GM12873 (cell line): ENCODE measurements at regions not wholly inside any gene's neighbourhood (a gene's known extent, or its start where the extent isn't known, plus 50 kb on each side); places are given as distances from the start of the nearest gene placed in this dataset.

ENCODE experiments used
- TF ChIP-seq, protein P1 (sequence below): IDR thresholded peaks from 2 replicates; pipeline ENCODE4 v1.5.1; 2012; ENCODE audit warnings: low read depth, mild to moderate bottlenecking, moderate library complexity, low read length, control low read depth; ENCODE audit not compliant: insufficient read depth; ENCODE audit errors: missing control alignments

DNA sequence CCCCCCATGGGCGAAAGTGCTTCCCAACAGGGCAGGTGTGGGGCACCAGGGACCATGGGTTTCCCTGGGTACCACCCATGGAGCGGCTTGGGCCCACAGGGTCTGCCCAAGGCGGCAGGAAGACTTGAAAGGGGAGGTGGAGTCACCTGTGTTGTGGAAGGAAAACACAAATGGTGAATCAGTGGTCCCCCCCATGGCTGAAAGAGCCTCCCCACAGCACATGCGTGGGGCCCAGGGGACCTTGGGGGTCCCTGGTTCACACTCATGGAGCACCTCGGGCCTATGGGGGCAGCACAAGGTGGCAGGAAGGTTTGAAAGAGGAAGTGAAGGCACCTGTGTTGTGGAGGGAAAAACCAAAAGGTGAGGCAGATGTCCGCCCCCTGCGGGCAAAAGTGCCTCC is 581.9 kb downstream of the ALG10 start:
- TF ChIP-seq, protein P1, sequence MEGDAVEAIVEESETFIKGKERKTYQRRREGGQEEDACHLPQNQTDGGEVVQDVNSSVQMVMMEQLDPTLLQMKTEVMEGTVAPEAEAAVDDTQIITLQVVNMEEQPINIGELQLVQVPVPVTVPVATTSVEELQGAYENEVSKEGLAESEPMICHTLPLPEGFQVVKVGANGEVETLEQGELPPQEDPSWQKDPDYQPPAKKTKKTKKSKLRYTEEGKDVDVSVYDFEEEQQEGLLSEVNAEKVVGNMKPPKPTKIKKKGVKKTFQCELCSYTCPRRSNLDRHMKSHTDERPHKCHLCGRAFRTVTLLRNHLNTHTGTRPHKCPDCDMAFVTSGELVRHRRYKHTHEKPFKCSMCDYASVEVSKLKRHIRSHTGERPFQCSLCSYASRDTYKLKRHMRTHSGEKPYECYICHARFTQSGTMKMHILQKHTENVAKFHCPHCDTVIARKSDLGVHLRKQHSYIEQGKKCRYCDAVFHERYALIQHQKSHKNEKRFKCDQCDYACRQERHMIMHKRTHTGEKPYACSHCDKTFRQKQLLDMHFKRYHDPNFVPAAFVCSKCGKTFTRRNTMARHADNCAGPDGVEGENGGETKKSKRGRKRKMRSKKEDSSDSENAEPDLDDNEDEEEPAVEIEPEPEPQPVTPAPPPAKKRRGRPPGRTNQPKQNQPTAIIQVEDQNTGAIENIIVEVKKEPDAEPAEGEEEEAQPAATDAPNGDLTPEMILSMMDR: no peak

DNA sequence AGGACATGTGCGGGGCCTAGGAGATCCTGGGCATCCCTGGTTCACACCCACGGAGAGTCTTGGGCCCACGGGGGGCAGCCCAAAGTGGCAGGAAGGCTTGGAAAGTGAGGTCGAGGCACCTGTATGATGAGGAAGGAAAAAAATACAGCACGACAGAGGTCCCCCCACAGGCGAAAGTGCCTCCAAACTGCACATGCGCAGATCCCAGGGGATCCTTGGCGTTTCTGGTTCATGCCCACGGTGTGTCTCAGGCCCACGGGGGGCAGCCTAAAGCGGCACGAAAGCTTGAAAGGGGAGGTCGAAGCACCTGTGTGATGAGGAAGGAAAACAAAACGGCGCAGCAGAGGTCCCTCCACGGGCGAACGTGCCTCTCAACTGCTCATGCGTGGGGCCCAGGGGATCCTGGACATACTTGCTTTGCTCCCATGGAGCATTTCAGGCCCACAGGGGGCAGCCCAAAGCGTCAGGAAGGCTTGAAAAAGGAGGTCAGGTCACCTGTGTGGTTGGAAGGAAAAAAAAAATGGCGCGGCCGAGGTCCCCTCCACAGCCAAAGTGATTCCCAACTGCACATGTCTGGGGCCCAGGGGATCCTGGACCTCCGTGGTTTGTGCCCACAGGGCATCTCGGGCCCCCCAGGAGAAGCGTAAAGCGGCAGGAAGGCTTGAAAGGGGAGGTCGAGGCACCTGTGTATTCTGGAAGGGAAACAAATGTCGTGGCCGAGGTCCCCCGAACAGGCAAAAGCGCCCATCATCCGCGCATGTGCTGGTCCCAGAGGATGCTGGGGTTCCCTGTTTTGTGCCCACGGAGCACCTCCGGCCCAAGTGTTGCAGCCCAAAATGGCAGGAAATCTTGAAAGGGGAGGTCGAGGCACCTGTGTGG is 582.6 kb downstream of the ALG10 start:
- TF ChIP-seq, protein P1: no peak

DNA sequence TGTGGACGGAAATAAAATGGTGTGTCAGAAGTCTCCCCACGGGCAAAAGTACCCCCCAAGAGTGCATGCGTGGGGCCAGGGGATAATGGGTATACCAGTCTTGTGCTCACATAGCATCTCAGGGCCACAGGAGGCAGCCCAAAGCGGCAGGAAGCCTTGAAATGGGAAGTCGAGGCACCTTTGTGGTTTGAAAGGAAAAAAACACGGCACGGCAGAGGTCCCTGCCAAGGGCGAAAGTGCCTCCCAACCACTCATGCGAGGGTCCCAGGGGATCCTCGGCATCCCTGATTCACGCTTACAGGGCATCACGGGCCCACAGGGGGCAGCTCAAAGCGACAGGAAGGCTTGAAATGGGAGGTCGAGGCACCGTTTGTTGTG is 583.2 kb downstream of the ALG10 start:
- TF ChIP-seq, protein P1: no peak

- TF ChIP-seq, protein P1: no peak
Measured at GRCh38 chr12:34605955-34606748, 583.9 kb downstream of the ALG10 start.

GRCh38 chr12:34606749-34607519 is 584.6 kb downstream of the ALG10 start:
- TF ChIP-seq, protein P1: no peak

GRCh38 chr12:34607520-34608195 is 585.4 kb downstream of the ALG10 start:
- TF ChIP-seq, protein P1: no peak
